Testis (tissue), 2 donors: ENCODE measurements at regions not wholly inside any gene's neighbourhood (a gene's known extent, or its start where the extent isn't known, plus 50 kb on each side); places are given as distances from the start of the nearest gene placed in this dataset.
"Not testable (repeated sequence)": the region's sequence is repeated elsewhere in the genome, so short reads cannot be mapped to it uniquely, and the experiment has no call there.

ENCODE experiments used
- DNase-seq: peaks from one replicate; pipeline ENCODE4 v3.0.0-alpha.2; 2019
- H3K27ac ChIP-seq, 2 donors: fragments of 200-600 bp; sonication (generic); one replicate each; pipeline ENCODE4 v1.5.1; 2019
- H3K27me3 ChIP-seq: fragments of 200-600 bp; sonication (generic); one replicate; pipeline ENCODE4 v1.5.1; 2019
- H3K36me3 ChIP-seq: fragments of 200-600 bp; sonication (generic); one replicate; pipeline ENCODE4 v1.5.1; 2017; ENCODE audit warnings: low read depth; ENCODE audit errors: missing control alignments
- H3K4me1 ChIP-seq: fragments of 200-600 bp; sonication (generic); one replicate; pipeline ENCODE4 v1.5.1; 2019
- H3K4me3 ChIP-seq, 2 donors: fragments of 200-600 bp; sonication (generic); one replicate each; pipeline ENCODE4 v1.5.1; 2017 to 2019
- H3K9me3 ChIP-seq: fragments of 200-600 bp; sonication (generic); one replicate; pipeline ENCODE4 v1.5.1; 2017
- CTCF ChIP-seq, 3 experiments: fragments of 450-650 bp in 2 of 3; fragments of 200-600 bp in 1 of 3; sonication (generic) in 1 of 3; IDR thresholded peaks; one replicate each; pipeline ENCODE4 v1.5.1; 2016 to 2019; ENCODE audit warnings: antibody characterized with exemption in 3 of 3, mild to moderate bottlenecking in 2 of 3, moderate library complexity in 1 of 3
- POLR2A ChIP-seq: fragments of 450-650 bp; IDR thresholded peaks from one replicate; pipeline ENCODE4 v1.6.1; 2017; ENCODE audit warnings: antibody characterized with exemption, mild to moderate bottlenecking, moderate library complexity
- WGBS, 2 donors: methylation state at CpG; one replicate each; pipeline ENCODE4 v1.1.5; 2018; 5-methylcytosine and 5-hydroxymethylcytosine counted together
- intact Hi-C: fragments of 100-400 bp; cut with DNase I; formaldehyde crosslinking; loops from one replicate; pipeline ENCODE4 v1.15.1; 2023; ENCODE audit warnings: low total_unique reads

- 93 to 99% methylated on average over 3 of the region's 3 CpGs for WGBS, 2 donors
- no peaks in the 10 kb centered on the region for H3K4me1 ChIP-seq
- intact Hi-C loops = no loop called here
- H3K4me3 ChIP-seq = no peak overlapping the region
- no peaks in the 10 kb centered on the region for H3K9me3 ChIP-seq
- no peaks in the 10 kb centered on the region for H3K36me3 ChIP-seq
- TF ChIP-seq POLR2A (no peak), CTCF (IDR thresholded peaks at IDR 0.05) (no peak)
- no peaks in the 10 kb centered on the region for H3K27me3 ChIP-seq
- no peak for DNase-seq
- H3K27ac ChIP-seq = no peak overlapping the region
Measured at GRCh38 chr2:236917164-236917563, 168.5 kb upstream of the COPS8 start.

GRCh38 chr2:236918545-236918944, 167.1 kb upstream of the COPS8 start:
- Histone ChIP-seq H3K9me3 (no peaks in the 10 kb centered on the region), H3K4me1 (no peaks in the 10 kb centered on the region), H3K27ac (no peak overlapping the region), H3K27me3 (no peaks in the 10 kb centered on the region), H3K4me3 (no peak overlapping the region), H3K36me3 (no peaks in the 10 kb centered on the region)
- TF ChIP-seq CTCF (IDR thresholded peaks at IDR 0.05) (no peak), POLR2A (no peak)
- 34 to 43% methylated on average over 9 of the region's 9 CpGs for WGBS, 2 donors
- intact Hi-C loops = no loop called here
- DNase-seq = no peak

GRCh38 chr2:236919209-236919608, 166.5 kb upstream of the COPS8 start:
- no peak overlapping the region for H3K4me3 ChIP-seq
- WGBS, 2 donors = 75 to 83% methylated on average over 9 of the region's 9 CpGs
- no peak overlapping the region for H3K27ac ChIP-seq
- no peak for TF ChIP-seq CTCF (IDR thresholded peaks at IDR 0.05)
- no peak for TF ChIP-seq POLR2A
- H3K27me3 ChIP-seq = no peaks in the 10 kb centered on the region
- H3K9me3 ChIP-seq = no peaks in the 10 kb centered on the region
- H3K4me1 ChIP-seq = no peaks in the 10 kb centered on the region
- no peak for DNase-seq
- intact Hi-C loops = no loop called here
- no peaks in the 10 kb centered on the region for H3K36me3 ChIP-seq

- H3K4me1 ChIP-seq, H3K9me3 ChIP-seq, DNase-seq, H3K36me3 ChIP-seq, H3K27me3 ChIP-seq, H3K27ac ChIP-seq, intact Hi-C loops: not testable (repeated sequence)
- WGBS, 2 donors = 67 to 84% methylated on average over 10 to 11 of the region's 11 CpGs
- H3K4me3 ChIP-seq = peak overlapping the region in 1 of 2 donors; percentile 23
Measured at GRCh38 chr2:236919801-236920379, 165.8 kb upstream of the COPS8 start.

GRCh38 chr2:236922061-236922460, 163.6 kb upstream of the COPS8 start:
- H3K4me3 ChIP-seq = no peak overlapping the region
- WGBS, 2 donors = 90 to 96% methylated on average over 7 of the region's 7 CpGs
- H3K27me3 ChIP-seq = no peaks in the 10 kb centered on the region
- TF ChIP-seq CTCF (IDR thresholded peaks at IDR 0.05) (no peak), POLR2A (no peak)
- DNase-seq = no peak
- H3K36me3 ChIP-seq = no peaks in the 10 kb centered on the region
- H3K4me1 ChIP-seq = no peaks in the 10 kb centered on the region
- H3K9me3 ChIP-seq = no peaks in the 10 kb centered on the region
- H3K27ac ChIP-seq = no peak overlapping the region
- intact Hi-C loops = no loop called here
